Aorta (tissue), 5 donors: ENCODE measurements at regions not wholly inside any gene's neighbourhood (a gene's known extent, or its start where the extent isn't known, plus 50 kb on each side); places are given as distances from the start of the nearest gene placed in this dataset.

Experiments
- ATAC-seq: fragments of 200-7000 bp; cut with Tn5 transposase; one replicate; pipeline ENCODE4 v1.9.1; 2022; ENCODE audit warnings: moderate library complexity; ENCODE audit not compliant: low FRiP score
- DNase-seq, 2 donors: peaks; one replicate each; pipeline ENCODE4 v3.0.0-alpha.2; 2020
- H3K27ac ChIP-seq, 2 donors: one replicate each; pipeline ENCODE4 v1.5.1; 2013; ENCODE audit warnings: low read length in 2 of 2, mild to moderate bottlenecking in 2 of 2, moderate library complexity in 2 of 2, control low read depth in 1 of 2, inconsistent platforms in 1 of 2, low read depth in 1 of 2
- H3K27me3 ChIP-seq, 2 donors: one replicate each; pipeline ENCODE4 v1.6.1; 2013; ENCODE audit warnings: control low read depth in 1 of 2, low read length in 1 of 2, mild to moderate bottlenecking in 1 of 2, moderate library complexity in 1 of 2; ENCODE audit not compliant: insufficient read depth in 2 of 2, control insufficient read depth in 1 of 2
- H3K36me3 ChIP-seq, 2 donors: one replicate each; pipeline ENCODE4 v1.6.1; 2013; ENCODE audit warnings: control low read depth in 1 of 2, low read length in 1 of 2, mild to moderate bottlenecking in 1 of 2; ENCODE audit not compliant: insufficient read depth in 2 of 2, control insufficient read depth in 1 of 2
- H3K4me1 ChIP-seq, 2 donors: one replicate each; pipeline ENCODE4 v1.6.1; 2013; ENCODE audit warnings: low read length in 2 of 2, control low read depth in 1 of 2, mild to moderate bottlenecking in 1 of 2, moderate library complexity in 1 of 2; ENCODE audit not compliant: insufficient read depth in 2 of 2, control insufficient read depth in 1 of 2
- H3K4me3 ChIP-seq, 2 donors: one replicate each; pipeline ENCODE4 v1.5.1; 2013; ENCODE audit warnings: low read length in 2 of 2, control low read depth in 1 of 2, mild to moderate bottlenecking in 1 of 2
- H3K9me3 ChIP-seq: one replicate; pipeline ENCODE4 v1.6.1; 2013; ENCODE audit warnings: mild to moderate bottlenecking, low read length; ENCODE audit not compliant: control insufficient read depth
- WGBS, 2 donors: extraction: QIAGEN DNeasy Blood & Tissue Kit; methylation state at CpG; one replicate each; pipeline ENCODE4 v1.1.7; 2013; 5-methylcytosine and 5-hydroxymethylcytosine counted together
- intact Hi-C, 2 donors: fragments of 100-400 bp; cut with DNase I; formaldehyde crosslinking; loops; one replicate each; pipeline versions ENCODE4 v1.14.2 to v1.15.0; 2022
- donor health status: healthy with polysubstance abuse.
- donor health status: Bipolar disorder and iron deficiency.
- donor health status: DM: no; HTN: no; CAD: no.
- donor health status: DM: no; HTN: no; CAD: no.
- donor health status: DM: yes; HTN: yes; CAD: no.

DNA sequence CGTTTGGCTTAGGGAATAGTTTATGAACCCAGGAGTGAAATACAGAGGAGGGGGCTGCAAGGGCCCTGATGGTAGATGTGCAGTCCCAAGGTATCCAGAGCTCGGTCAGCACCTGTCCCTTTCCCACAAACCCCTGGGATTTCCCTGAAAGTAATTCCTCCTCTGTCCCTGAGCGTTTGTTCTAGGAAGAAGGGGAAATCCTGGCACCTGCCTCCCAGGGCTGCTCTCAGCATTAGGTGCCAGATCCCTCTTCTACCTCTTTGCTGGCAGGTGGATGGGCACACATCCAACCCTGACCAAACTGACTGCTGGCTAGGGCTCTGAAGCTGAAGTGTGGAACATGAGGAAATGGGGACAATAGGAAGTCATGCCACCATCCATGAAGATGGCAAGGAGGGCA lies 824.0 kb downstream of the SLC4A3 start:
- H3K27me3 ChIP-seq, result peaks cover 0 to 2% of the 10 kb centered on the region in 2 donors
- no peak overlapping the region for H3K27ac ChIP-seq
- peaks cover 0 to 2% of the 10 kb centered on the region in 2 donors for H3K4me1 ChIP-seq
- no peak for ATAC-seq
- no peaks in the 10 kb centered on the region for H3K9me3 ChIP-seq
- H3K4me3 ChIP-seq, result no peak overlapping the region
- 94 to 96% methylated on average over 3 of the region's 3 CpGs for WGBS, 2 donors
- no peak for DNase-seq
- H3K36me3 ChIP-seq, result no peaks in the 10 kb centered on the region
- intact Hi-C loops, result no loop called here

DNA sequence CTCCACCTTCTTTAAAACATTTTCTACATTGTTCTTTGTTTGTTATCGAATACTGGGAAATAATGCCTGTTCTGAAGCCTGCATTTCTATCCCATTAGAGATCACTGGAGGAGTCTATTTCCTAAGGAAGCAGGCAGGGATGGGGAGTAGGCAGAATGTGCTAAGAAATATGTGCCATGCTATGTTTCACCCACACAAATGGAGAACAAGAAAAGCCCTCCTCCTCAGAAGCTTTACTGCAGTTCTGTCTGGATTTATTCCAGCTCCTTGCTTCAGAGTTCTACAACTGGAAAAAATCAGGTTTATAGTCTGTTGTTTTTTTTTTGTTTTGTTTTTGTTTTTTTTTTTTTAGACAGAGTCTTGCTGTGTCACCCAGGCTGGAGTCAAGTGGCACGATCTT lies 825.1 kb downstream of the SLC4A3 start:
- peaks cover 0 to 2% of the 10 kb centered on the region in 2 donors for H3K27me3 ChIP-seq
- no peaks in the 10 kb centered on the region for H3K36me3 ChIP-seq
- no peak overlapping the region for H3K27ac ChIP-seq
- intact Hi-C loops, result no loop called here
- H3K4me3 ChIP-seq, result no peak overlapping the region
- 96 to 100% methylated on average over 2 of the region's 2 CpGs for WGBS, 2 donors
- DNase-seq, result no peak
- H3K4me1 ChIP-seq, result peaks cover 0 to 2% of the 10 kb centered on the region in 2 donors
- no peaks in the 10 kb centered on the region for H3K9me3 ChIP-seq
- no peak for ATAC-seq

GRCh38 chr2:220455351-220455990 lies 828.0 kb downstream of the SLC4A3 start:
- ATAC-seq, result no peak

GRCh38 chr2:220458051-220458450 lies 830.6 kb downstream of the SLC4A3 start:
- H3K4me1 ChIP-seq, result no peaks in the 10 kb centered on the region
- DNase-seq, result no peak
- intact Hi-C loops, result no loop called here
- H3K27me3 ChIP-seq, result no peaks in the 10 kb centered on the region
- ATAC-seq, result no peak
- no peaks in the 10 kb centered on the region for H3K36me3 ChIP-seq
- no peak overlapping the region for H3K4me3 ChIP-seq
- no peak overlapping the region for H3K27ac ChIP-seq
- no peaks in the 10 kb centered on the region for H3K9me3 ChIP-seq

More at GRCh38 chr2:220455351-220455990, 828.0 kb downstream of the SLC4A3 start:
- no peaks in the 10 kb centered on the region for H3K9me3 ChIP-seq
- H3K27ac ChIP-seq, result no peak overlapping the region
- WGBS, 2 donors, result 70 to 82% methylated on average over 3 of the region's 3 CpGs
- H3K36me3 ChIP-seq, result no peaks in the 10 kb centered on the region
- intact Hi-C loops, result no loop called here
- no peak for DNase-seq
- peaks cover 0 to 2% of the 10 kb centered on the region in 2 donors for H3K4me1 ChIP-seq
- no peak overlapping the region for H3K4me3 ChIP-seq
- no peaks in the 10 kb centered on the region for H3K27me3 ChIP-seq

DNA sequence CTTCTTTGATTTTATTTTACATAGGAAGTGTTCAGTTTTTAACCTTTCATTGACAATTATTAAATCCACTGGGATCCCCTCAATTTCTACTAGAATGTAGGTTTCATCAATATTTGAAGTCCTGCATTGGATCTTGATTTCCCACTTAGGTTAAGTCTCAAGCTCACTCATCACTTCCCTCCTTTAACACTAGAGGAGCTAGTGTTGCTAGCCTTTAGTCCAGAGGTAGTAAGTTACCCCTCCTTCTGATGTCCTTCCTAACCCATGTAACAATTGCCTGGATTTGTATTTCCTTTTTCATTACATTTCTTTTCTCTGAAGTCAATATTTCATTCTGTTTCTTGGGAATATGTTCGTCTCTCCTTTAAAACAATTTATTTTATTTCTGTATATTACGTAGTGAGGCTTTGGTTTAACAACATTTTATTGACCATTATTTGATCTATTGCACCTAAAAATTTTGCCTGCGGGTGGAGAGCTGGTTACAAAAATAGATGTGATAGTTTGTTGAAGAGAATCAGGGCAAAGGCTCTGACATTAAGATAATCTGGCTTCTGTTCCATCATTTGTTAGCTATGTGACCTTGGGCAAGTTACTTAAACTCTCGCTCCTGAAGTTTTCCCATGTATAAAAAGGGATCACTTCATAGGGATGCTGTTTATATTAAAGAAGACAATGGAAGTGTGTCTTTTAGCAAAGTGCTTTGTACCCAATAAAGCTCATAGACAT lies 833.0 kb downstream of the SLC4A3 start:
- Histone ChIP-seq H3K4me3 (no peak overlapping the region), H3K4me1 (no peaks in the 10 kb centered on the region), H3K9me3 (no peaks in the 10 kb centered on the region), H3K36me3 (no peaks in the 10 kb centered on the region), H3K27ac (no peak overlapping the region), H3K27me3 (no peaks in the 10 kb centered on the region)
- 93 to 96% methylated on average over 4 of the region's 4 CpGs for WGBS, 2 donors
- intact Hi-C loops, result no loop called here
- DNase-seq (no peak), ATAC-seq (no peak)

DNA sequence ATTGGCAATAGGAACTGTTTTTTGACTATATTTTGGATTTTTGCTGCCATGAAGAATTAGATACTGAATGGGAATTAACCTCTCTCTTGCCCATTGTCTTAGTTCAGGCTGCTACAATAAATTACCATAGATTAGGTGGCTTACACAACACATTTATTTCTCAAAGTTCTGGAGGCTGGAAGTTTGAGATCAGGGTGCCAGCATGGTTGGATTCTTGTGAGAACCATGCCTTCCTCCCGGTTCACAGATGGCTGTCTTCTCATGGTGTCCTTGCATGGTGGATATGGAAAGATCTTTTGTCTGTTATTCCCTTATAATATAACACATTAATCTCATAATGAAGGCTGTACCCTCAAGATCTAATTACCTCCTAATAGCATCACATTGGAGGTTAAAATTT lies 836.4 kb downstream of the SLC4A3 start:
- WGBS, 2 donors, result 91 to 95% methylated on average over 1 of the region's 1 CpG
- no peaks in the 10 kb centered on the region for H3K4me1 ChIP-seq
- no peak overlapping the region for H3K4me3 ChIP-seq
- no peaks in the 10 kb centered on the region for H3K9me3 ChIP-seq
- ATAC-seq, result no peak
- H3K27me3 ChIP-seq, result no peaks in the 10 kb centered on the region
- intact Hi-C loops, result no loop called here
- no peak overlapping the region for H3K27ac ChIP-seq
- no peaks in the 10 kb centered on the region for H3K36me3 ChIP-seq
- no peak for DNase-seq

DNA sequence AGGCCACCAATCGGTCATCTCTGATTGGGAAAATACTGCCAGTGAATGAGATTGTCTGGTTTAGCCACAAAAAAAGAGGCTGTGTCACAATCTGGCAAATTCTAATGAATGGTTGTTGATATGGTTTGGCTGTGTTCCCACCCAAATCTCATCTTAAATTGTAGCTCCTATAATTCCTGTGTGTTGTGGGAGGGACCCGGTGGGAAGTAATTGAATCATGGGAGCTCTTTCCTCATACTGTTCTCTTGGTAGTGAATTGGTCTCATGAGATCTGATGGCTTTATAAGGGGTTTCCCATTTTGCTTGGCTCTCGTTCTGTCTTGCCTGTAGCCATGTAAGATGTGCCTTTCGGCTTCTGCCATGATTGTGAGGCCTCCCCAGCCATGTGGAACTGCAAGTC lies 838.3 kb downstream of the SLC4A3 start:
- intact Hi-C loops, result no loop called here
- no peaks in the 10 kb centered on the region for H3K27me3 ChIP-seq
- no peak overlapping the region for H3K27ac ChIP-seq
- WGBS, 2 donors, result 68 to 82% methylated on average over 4 of the region's 4 CpGs
- H3K4me1 ChIP-seq, result no peaks in the 10 kb centered on the region
- H3K9me3 ChIP-seq, result no peaks in the 10 kb centered on the region
- H3K4me3 ChIP-seq, result no peak overlapping the region
- ATAC-seq, result no peak
- no peak for DNase-seq
- H3K36me3 ChIP-seq, result no peaks in the 10 kb centered on the region

DNA sequence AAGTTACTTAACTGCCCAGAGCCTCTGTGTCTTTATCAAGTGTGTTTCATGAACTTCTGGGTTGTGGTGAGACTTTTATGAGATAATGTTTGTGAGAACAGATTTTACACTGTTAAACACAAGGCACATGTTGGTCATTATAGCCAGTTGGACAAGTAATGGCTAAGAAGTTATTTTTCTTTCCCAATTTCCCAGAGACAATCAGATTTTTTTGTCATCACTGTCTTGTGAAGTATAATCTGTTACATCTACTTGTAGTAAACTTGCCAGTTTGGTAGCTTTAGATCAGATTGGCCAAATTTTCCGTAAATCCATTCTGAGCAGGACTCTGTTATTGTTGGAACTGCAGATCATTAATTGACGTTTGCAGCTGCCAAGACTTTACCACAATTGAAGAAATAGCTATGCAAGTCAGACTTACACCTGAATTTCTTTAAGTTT lies 838.8 kb downstream of the SLC4A3 start:
- WGBS, 2 donors, result 0 to 5% methylated on average over 2 of the region's 2 CpGs
- Histone ChIP-seq H3K36me3 (no peaks in the 10 kb centered on the region), H3K4me3 (no peak overlapping the region), H3K27me3 (no peaks in the 10 kb centered on the region), H3K27ac (no peak overlapping the region), H3K4me1 (no peaks in the 10 kb centered on the region), H3K9me3 (no peaks in the 10 kb centered on the region)
- ATAC-seq, result no peak
- no peak for DNase-seq
- intact Hi-C loops, result no loop called here

GRCh38 chr2:220469201-220469600 lies 841.8 kb downstream of the SLC4A3 start:
- no peak overlapping the region for H3K4me3 ChIP-seq
- 26 to 31% methylated on average over 4 of the region's 4 CpGs for WGBS, 2 donors
- no peak overlapping the region for H3K27ac ChIP-seq
- DNase-seq, result no peak
- no peak for ATAC-seq
- no peaks in the 10 kb centered on the region for H3K9me3 ChIP-seq
- H3K36me3 ChIP-seq, result no peaks in the 10 kb centered on the region
- intact Hi-C loops, result no loop called here
- no peaks in the 10 kb centered on the region for H3K27me3 ChIP-seq
- no peaks in the 10 kb centered on the region for H3K4me1 ChIP-seq
